K562 (cell line): ENCODE measurements at regions not wholly inside any gene's neighbourhood (a gene's known extent, or its start where the extent isn't known, plus 50 kb on each side); places are given as distances from the start of the nearest gene placed in this dataset.

Experiments used
- ATAC-seq: fragments of 200-7000 bp; cut with Tn5 transposase; 3 replicates; pipeline ENCODE4 v1.9.1; 2020; ENCODE audit warnings: moderate library complexity
- BruUV-seq: library from RNA; stranded (reverse); fragments of 400-500 nt; replicated peaks from 2 replicates; lab custom pipeline; 2021; lab: Mats Ljungman, UMichigan
- CTCF ChIA-PET: fragments of 300-600 bp; formaldehyde crosslinking; extraction: SDS; loops from one replicate; lab custom pipeline; 2021; ENCODE audit warnings: low intra/inter-chr PET ratio; lab: Yijun Ruan, JAX
- POLR2A ChIA-PET: fragments of 300-600, 350-650 bp; sonication (Branson Sonifier 250); formaldehyde crosslinking; extraction: SDS; loops from one replicate; lab custom pipeline; 2021; ENCODE audit warnings: antibody characterized with exemption, inconsistent platforms; lab: Yijun Ruan, JAX
- DNase-seq, 4 experiments: peaks; one replicate each; pipeline versions ENCODE4 v3.0.0 to v3.0.0-alpha.2; 2011 to 2018; ENCODE audit warnings: low spot score in 3 of 4, mixed read lengths in 3 of 4; ENCODE audit errors: extremely low read depth in 1 of 4
- FAIRE-seq: peaks from 2 replicates; lab custom pipeline; 2011; peaks lifted over from hg19 to GRCh38; lab: Jason Lieb, UNC
- H2AFZ ChIP-seq: 2 replicates; pipeline ENCODE4 v1.6.0; 2011; ENCODE audit warnings: low read depth, low read length, control low read depth, inconsistent platforms
- H3K27ac ChIP-seq: fragments of 200-600 bp; 3 replicates; pipeline ENCODE4 v1.8.0; 2011; ENCODE audit warnings: low read depth, mild to moderate bottlenecking, control low read depth, inconsistent platforms, low read length, moderate library complexity, mixed read lengths; ENCODE audit errors: extremely low read depth
- H3K27me3 ChIP-seq, 2 experiments: fragments of 300-600 bp in 1 of 2; 2 replicates in 1 of 2; 3 replicates in 1 of 2; pipeline versions ENCODE4 v1.6.0 to v1.8.0; 2011; ENCODE audit warnings: inconsistent platforms in 2 of 2, low read length in 2 of 2, mild to moderate bottlenecking in 1 of 2, mixed read lengths in 1 of 2, moderate library complexity in 1 of 2; ENCODE audit not compliant: control insufficient read depth in 2 of 2, insufficient read depth in 2 of 2
- H3K36me3 ChIP-seq: fragments of 300-600 bp; 3 replicates; pipeline ENCODE4 v1.8.0; 2011; ENCODE audit warnings: mild to moderate bottlenecking, low read length, inconsistent platforms; ENCODE audit not compliant: control insufficient read depth, insufficient read depth
- H3K4me1 ChIP-seq, 2 experiments: fragments of 200-600 bp in 1 of 2; replicated peaks in 1 of 2; 2 replicates in 1 of 2; 3 replicates in 1 of 2; pipeline versions ENCODE4 v1.5.1 to v1.8.0; 2011; ENCODE audit warnings: inconsistent platforms in 2 of 2, low read length in 2 of 2, mild to moderate bottlenecking in 1 of 2, mixed read lengths in 1 of 2, moderate library complexity in 1 of 2; ENCODE audit not compliant: control insufficient read depth in 2 of 2, insufficient read depth in 2 of 2
- H3K4me2 ChIP-seq: 2 replicates; pipeline ENCODE4 v1.6.1; 2011; ENCODE audit warnings: low read length, control low read depth, inconsistent platforms, mixed read lengths; ENCODE audit not compliant: insufficient read depth
- H3K4me3 ChIP-seq: fragments of 200-600 bp; sonication (generic), shearing (Covaris generic); 2 replicates; pipeline ENCODE4 v1.5.1; 2016; ENCODE audit warnings: control low read depth, inconsistent platforms
- H3K79me2 ChIP-seq: fragments of 200-600 bp; 3 replicates; pipeline ENCODE4 v1.8.0; 2011; ENCODE audit warnings: low read length, inconsistent platforms; ENCODE audit not compliant: control insufficient read depth, insufficient read depth
- H3K9ac ChIP-seq, 2 experiments: 2 replicates each; pipeline versions ENCODE4 v1.6.0 to v1.6.1; 2011; ENCODE audit warnings: low read depth in 2 of 2, low read length in 2 of 2, control low read depth in 1 of 2, inconsistent platforms in 1 of 2, mild to moderate bottlenecking in 1 of 2, mixed read lengths in 1 of 2; ENCODE audit not compliant: insufficient read depth in 1 of 2
- H3K9me1 ChIP-seq: one replicate; pipeline ENCODE4 v1.6.0; 2011; ENCODE audit warnings: inconsistent platforms, mild to moderate bottlenecking, low read length, moderate library complexity; ENCODE audit not compliant: control insufficient read depth, insufficient read depth
- H3K9me3 ChIP-seq: replicated peaks from 2 replicates; pipeline ENCODE4 v1.5.1; 2011; ENCODE audit warnings: low read depth, low read length, inconsistent platforms; ENCODE audit not compliant: control insufficient read depth, insufficient read depth
- H4K20me1 ChIP-seq: replicated peaks from 2 replicates; pipeline ENCODE4 v1.6.1; 2011; ENCODE audit warnings: low read length, inconsistent platforms, mixed read lengths; ENCODE audit not compliant: control insufficient read depth, insufficient read depth
- DACH1 ChIP-seq: fragments of 450-650 bp; IDR thresholded peaks from 2 replicates; pipeline ENCODE4 v1.6.1; 2018; ENCODE audit not compliant: partially characterized antibody
- E2F6 ChIP-seq, 2 experiments: IDR thresholded peaks; 2 replicates each; pipeline ENCODE4 v1.6.1; 2011; ENCODE audit warnings: borderline replicate concordance in 1 of 2, control low read depth in 1 of 2, low read depth in 1 of 2, low read length in 1 of 2, mild to moderate bottlenecking in 1 of 2, mixed read lengths in 1 of 2, moderate library complexity in 1 of 2; ENCODE audit not compliant: insufficient read depth in 1 of 2, insufficient read length in 1 of 2, poor library complexity in 1 of 2, severe bottlenecking in 1 of 2; ENCODE audit errors: extremely low read depth in 1 of 2
- EWSR1 ChIP-seq: fragments of 450-650 bp; IDR thresholded peaks from 2 replicates; pipeline ENCODE4 v1.6.1; 2018; ENCODE audit warnings: borderline replicate concordance, mild to moderate bottlenecking, low read depth, moderate library complexity; ENCODE audit not compliant: partially characterized antibody
- EZH2 ChIP-seq: IDR thresholded peaks from 2 replicates; pipeline ENCODE4 v1.6.1; 2012; ENCODE audit warnings: low read depth, mild to moderate bottlenecking, inconsistent platforms, low read length, borderline replicate concordance
- FIP1L1 ChIP-seq: fragments of 200-400 bp; formaldehyde crosslinking; IDR thresholded peaks from 2 replicates; pipeline ENCODE4 v1.6.1; 2018; ENCODE audit warnings: mild to moderate bottlenecking, low read depth, low read length; ENCODE audit not compliant: poor library complexity, severe bottlenecking
- HNRNPLL ChIP-seq: fragments of 200-400 bp; formaldehyde crosslinking; IDR thresholded peaks from 2 replicates; pipeline ENCODE4 v1.6.1; 2017; ENCODE audit warnings: low read length, low read depth, mild to moderate bottlenecking; ENCODE audit not compliant: poor library complexity, severe bottlenecking
- KLF13 ChIP-seq: fragments of 450-650 bp; IDR thresholded peaks from 2 replicates; pipeline ENCODE4 v1.6.1; 2016; ENCODE audit warnings: missing genetic modification characterization, low read depth, mild to moderate bottlenecking, missing compliant biosample characterization, moderate library complexity, borderline replicate concordance
- MYC ChIP-seq, 2 experiments: fragments of 250-450 bp in 1 of 2; sonication (Bioruptor Pico) in 1 of 2; IDR thresholded peaks; 2 replicates each; pipeline versions ENCODE4 v1.5.1 to v1.6.1; 2012 to 2021; ENCODE audit warnings: low read depth in 2 of 2, borderline replicate concordance in 1 of 2, improper control_type of control experiment in 1 of 2, low read length in 1 of 2, mild to moderate bottlenecking in 1 of 2, moderate library complexity in 1 of 2
- NR1H2 ChIP-seq: sonication (generic); formaldehyde crosslinking; IDR thresholded peaks from 2 replicates; pipeline ENCODE4 v1.4.0; 2020; ENCODE audit warnings: mild to moderate bottlenecking, missing genetic modification reagents
- RBM14 ChIP-seq: fragments of 200-400 bp; formaldehyde crosslinking; IDR thresholded peaks from 2 replicates; pipeline ENCODE4 v1.6.1; 2018; ENCODE audit warnings: low read depth, mild to moderate bottlenecking, low read length, moderate library complexity, borderline replicate concordance; ENCODE audit not compliant: insufficient read depth
- SMARCB1 ChIP-seq: IDR thresholded peaks from 2 replicates; pipeline ENCODE4 v1.6.1; 2011; ENCODE audit warnings: improper control_type of control experiment, low read depth; ENCODE audit not compliant: insufficient read length
- THAP7 ChIP-seq: fragments of 250-450 bp; sonication (Bioruptor Pico); IDR thresholded peaks from 2 replicates; pipeline ENCODE4 v1.5.0; 2021
- THRB ChIP-seq: fragments of 450-650 bp; formaldehyde crosslinking; conservative IDR thresholded peaks from 2 replicates; pipeline ENCODE4 v1.4.0; 2022; ENCODE audit warnings: mild to moderate bottlenecking, missing genetic modification characterization
- XRCC3 ChIP-seq: fragments of 450-650 bp; IDR thresholded peaks from 2 replicates; pipeline ENCODE4 v1.6.1; 2017; ENCODE audit warnings: mild to moderate bottlenecking, moderate library complexity
- ZBTB7A ChIP-seq: IDR thresholded peaks from 2 replicates; pipeline ENCODE4 v1.6.1; 2011; ENCODE audit warnings: low read depth, mild to moderate bottlenecking, low read length, moderate library complexity, borderline replicate concordance; ENCODE audit not compliant: control insufficient read depth
- ZFPM2 ChIP-seq: fragments of 250-450 bp; sonication (Bioruptor Pico); IDR thresholded peaks from 2 replicates; pipeline ENCODE4 v1.5.1; 2022; ENCODE audit warnings: mild to moderate bottlenecking
- ZKSCAN1 ChIP-seq: fragments of 150-350 bp; IDR thresholded peaks from 2 replicates; pipeline ENCODE4 v1.6.1; 2016; ENCODE audit warnings: low read depth, low read length
- ZNF277 ChIP-seq: fragments of 250-450 bp; sonication (Bioruptor Pico); IDR thresholded peaks from 2 replicates; pipeline ENCODE4 v1.8.0; 2022; ENCODE audit warnings: inconsistent platforms, mild to moderate bottlenecking, moderate library complexity, borderline replicate concordance
- WGBS: fragments of 100-300 bp; shearing (Covaris generic); methylation state at CpG from one replicate; pipeline ENCODE4 v1.1.6; 2016; ENCODE audit warnings: low coverage, mixed read lengths; ENCODE audit not compliant: insufficient coverage; ENCODE audit errors: missing lambda C conversion rate; 5-methylcytosine and 5-hydroxymethylcytosine counted together
- in situ Hi-C: fragments of 300-500 bp; cut with MboI; formaldehyde crosslinking; loops from 4 replicates; pipeline ENCODE4 v1.15.0; 2018; ENCODE audit warnings: inconsistent platforms, mixed read lengths
- intact Hi-C: fragments of 100-400 bp; cut with micrococcal nuclease; formaldehyde crosslinking; loops from 2 replicates; pipeline ENCODE4 v1.14.2; 2022

- TF ChIP-seq THRB (CRISPR knock-in tag) (no peak), XRCC3 (no peak), NR1H2 (CRISPR knock-in tag) (no peak), RBM14 (no peak), EZH2 (no peak), E2F6 (IDR thresholded peaks at IDR 0.05; ENCODE audit: borderline replicate concordance in 1 of 2, extremely low read depth in 1 of 2, insufficient read depth in 1 of 2, insufficient read length in 1 of 2, low read depth in 1 of 2, low read length in 1 of 2, poor library complexity in 1 of 2, severe bottlenecking in 1 of 2) (no peak), ZKSCAN1 (no peak), KLF13 (no peak), EWSR1 (no peak), FIP1L1 (no peak), SMARCB1 (no peak), HNRNPLL (no peak), ZNF277 (CRISPR knock-in tag) (no peak), THAP7 (CRISPR knock-in tag) (no peak), MYC (IDR thresholded peaks at IDR 0.05; ENCODE audit: low read depth, low read length) (no peak), MYC (CRISPR knock-in tag; IDR thresholded peaks at IDR 0.05; ENCODE audit: borderline replicate concordance, low read depth) (no peak), ZFPM2 (CRISPR knock-in tag) (no peak), DACH1 (no peak), ZBTB7A (no peak)
- no peaks in the 10 kb centered on the region for H3K27me3 ChIP-seq
- in situ Hi-C loops (no loop called here), intact Hi-C loops (no loop called here)
- H4K20me1 ChIP-seq, result no peaks in the 10 kb centered on the region
- no peaks in the 10 kb centered on the region for H3K36me3 ChIP-seq
- no TSS peak for BruUV-seq
- ChIA-PET CTCF (interaction anchor here (0.7 kb wide), 1 partner anchor 1478 kb away, joined by 3 read pairs; no protein-coding TSS in a partner anchor), POLR2A (no interaction called here)
- no peak overlapping the region for H3K27ac ChIP-seq
- no peaks in the 10 kb centered on the region for H3K9me1 ChIP-seq
- H3K9ac ChIP-seq, result no peak overlapping the region
- no peak overlapping the region for H3K4me3 ChIP-seq
- FAIRE-seq (no peak), DNase-seq (no peak), ATAC-seq (no peak)
- no peaks in the 10 kb centered on the region for H3K9me3 ChIP-seq
- no peaks in the 10 kb centered on the region for H3K79me2 ChIP-seq
- H3K4me1 ChIP-seq, result no peaks in the 10 kb centered on the region
- WGBS, result 3% methylated on average over 4 of the region's 5 CpGs
- no peak overlapping the region for H2AFZ ChIP-seq
- no peak overlapping the region for H3K4me2 ChIP-seq
Measured at GRCh38 chrX:96480081-96480480, 204.6 kb upstream of the DIAPH2 start.
